Neural progenitor cell (in vitro differentiated cells): ENCODE measurements at regions not wholly inside any gene's neighbourhood (a gene's known extent, or its start where the extent isn't known, plus 50 kb on each side); places are given as distances from the start of the nearest gene placed in this dataset.

ENCODE experiments used
- DNase-seq: peaks from one replicate; pipeline ENCODE4 v3.0.0-alpha.2; 2016; ENCODE audit warnings: low spot score
- H2AFZ ChIP-seq: fragments of 200-600 bp; sonication (generic); replicated peaks from 2 replicates; pipeline ENCODE4 v1.6.1; 2016; ENCODE audit warnings: antibody characterized with exemption
- H3F3A ChIP-seq: fragments of 200-600 bp; sonication (generic); 2 replicates; pipeline ENCODE4 v1.6.1; 2016; ENCODE audit warnings: antibody characterized with exemption, low read depth
- H3K27ac ChIP-seq: fragments of 200-600 bp; sonication (generic); 2 replicates; pipeline ENCODE4 v1.5.1; 2016; ENCODE audit warnings: mild to moderate bottlenecking
- H3K27me3 ChIP-seq: fragments of 200-600 bp; sonication (generic); 2 replicates; pipeline ENCODE4 v1.6.1; 2016; ENCODE audit warnings: mild to moderate bottlenecking, moderate library complexity
- H3K36me3 ChIP-seq: fragments of 200-600 bp; sonication (generic); 2 replicates; pipeline ENCODE4 v1.5.1; 2016
- H3K4me1 ChIP-seq: fragments of 200-600 bp; sonication (generic); 2 replicates; pipeline ENCODE4 v1.6.1; 2016; ENCODE audit warnings: mixed run types
- H3K4me2 ChIP-seq: fragments of 200-600 bp; sonication (generic); 2 replicates; pipeline ENCODE4 v1.6.1; 2016
- H3K4me3 ChIP-seq: fragments of 200-600 bp; sonication (generic); 2 replicates; pipeline ENCODE4 v1.5.1; 2016
- H3K79me2 ChIP-seq: fragments of 200-600 bp; sonication (generic); 2 replicates; pipeline ENCODE4 v1.6.1; 2016; ENCODE audit warnings: low read depth
- H3K9ac ChIP-seq: fragments of 200-600 bp; sonication (generic); 2 replicates; pipeline ENCODE4 v1.6.1; 2016
- H3K9me3 ChIP-seq: fragments of 200-600 bp; sonication (generic); 2 replicates; pipeline ENCODE4 v1.5.1; 2016; ENCODE audit warnings: low read depth
- H4K20me1 ChIP-seq: fragments of 200-600 bp; sonication (generic); 2 replicates; pipeline ENCODE4 v1.6.1; 2016; ENCODE audit warnings: low read depth
- H3K27ac Mint-ChIP-seq: 3 replicates; pipeline ENCODE4 v1.8.0; 2021; ENCODE audit warnings: mixed read lengths
- H3K27me3 Mint-ChIP-seq: 2 replicates; pipeline ENCODE4 v1.8.0; 2022; ENCODE audit warnings: low read depth, mild to moderate bottlenecking, inconsistent platforms, moderate library complexity, mixed read lengths; ENCODE audit not compliant: insufficient read depth
- H3K36me3 Mint-ChIP-seq: 3 replicates; pipeline ENCODE4 v1.8.0; 2021; ENCODE audit warnings: mixed read lengths
- H3K4me1 Mint-ChIP-seq: 3 replicates; pipeline ENCODE4 v1.8.0; 2021; ENCODE audit warnings: mixed read lengths
- H3K4me3 Mint-ChIP-seq: 3 replicates; pipeline ENCODE4 v1.8.0; 2021; ENCODE audit warnings: mild to moderate bottlenecking, moderate library complexity, mixed read lengths
- H3K9me3 Mint-ChIP-seq: 3 replicates; pipeline ENCODE4 v1.8.0; 2020; ENCODE audit warnings: mixed read lengths
- CTCF ChIP-seq: fragments of 200-600 bp; sonication (generic); IDR thresholded peaks from 2 replicates; pipeline ENCODE4 v1.5.1; 2017; ENCODE audit warnings: antibody characterized with exemption, mild to moderate bottlenecking
- EZH2 ChIP-seq: fragments of 200-600 bp; sonication (generic); IDR thresholded peaks from 2 replicates; pipeline ENCODE4 v1.6.1; 2017; ENCODE audit warnings: antibody characterized with exemption, mild to moderate bottlenecking, moderate library complexity
- EZH2phosphoT487 ChIP-seq: fragments of 200-600 bp; sonication (generic); IDR thresholded peaks from 2 replicates; pipeline ENCODE4 v1.6.1; 2017; ENCODE audit warnings: antibody characterized with exemption

GRCh38 chr7:130875901-130876300 is 141.9 kb upstream of the KLF14 start:
- H3K4me1 ChIP-seq, result peaks cover 17% of the 10 kb centered on the region
- DNase-seq, result no peak
- Mint-ChIP-seq H3K9me3 (no peaks in the 10 kb centered on the region), H3K4me1 (peaks cover 35% of the 10 kb centered on the region), H3K36me3 (no peaks in the 10 kb centered on the region), H3K27me3 (peaks cover 2% of the 10 kb centered on the region), H3K27ac (no peak overlapping the region), H3K4me3 (no peak overlapping the region)
- no peaks in the 10 kb centered on the region for H3K79me2 ChIP-seq
- H3K27me3 ChIP-seq, result no peaks in the 10 kb centered on the region
- no peak overlapping the region for H3K27ac ChIP-seq
- H3K4me3 ChIP-seq, result no peak overlapping the region
- H3F3A ChIP-seq, result peaks cover 10% of the 10 kb centered on the region
- H4K20me1 ChIP-seq, result no peaks in the 10 kb centered on the region
- no peaks in the 10 kb centered on the region for H3K9me3 ChIP-seq
- no peak for TF ChIP-seq EZH2phosphoT487
- TF ChIP-seq EZH2, result no peak
- no peak for TF ChIP-seq CTCF
- H3K4me2 ChIP-seq, result no peak overlapping the region
- H3K9ac ChIP-seq, result no peak overlapping the region
- no peaks in the 10 kb centered on the region for H3K36me3 ChIP-seq
- no peak overlapping the region for H2AFZ ChIP-seq

- Histone ChIP-seq H3K36me3 (no peaks in the 10 kb centered on the region), H3K4me3 (no peak overlapping the region), H3K9ac (no peak overlapping the region), H2AFZ (no peak overlapping the region), H3F3A (peaks cover 10% of the 10 kb centered on the region), H3K9me3 (no peaks in the 10 kb centered on the region), H4K20me1 (no peaks in the 10 kb centered on the region), H3K4me1 (peaks cover 26% of the 10 kb centered on the region), H3K79me2 (no peaks in the 10 kb centered on the region), H3K27me3 (no peaks in the 10 kb centered on the region), H3K27ac (no peak overlapping the region), H3K4me2 (no peak overlapping the region)
- peaks cover 47% of the 10 kb centered on the region for H3K4me1 Mint-ChIP-seq
- TF ChIP-seq EZH2, result no peak
- H3K36me3 Mint-ChIP-seq, result no peaks in the 10 kb centered on the region
- peaks cover 2% of the 10 kb centered on the region for H3K27me3 Mint-ChIP-seq
- H3K27ac Mint-ChIP-seq, result peak overlapping the region; percentile 32
- DNase-seq, result no peak
- H3K9me3 Mint-ChIP-seq, result no peaks in the 10 kb centered on the region
- H3K4me3 Mint-ChIP-seq, result no peak overlapping the region
Measured at GRCh38 chr7:130877236-130877990, 143.4 kb upstream of the KLF14 start.

GRCh38 chr7:130877991-130878305 is 143.9 kb upstream of the KLF14 start:
- Histone ChIP-seq H4K20me1 (no peaks in the 10 kb centered on the region), H3K4me1 (peaks cover 26% of the 10 kb centered on the region), H3K36me3 (no peaks in the 10 kb centered on the region), H3K27ac (no peak overlapping the region), H3K4me3 (no peak overlapping the region), H3K9me3 (no peaks in the 10 kb centered on the region), H2AFZ (no peak overlapping the region), H3K79me2 (no peaks in the 10 kb centered on the region), H3F3A (peaks cover 10% of the 10 kb centered on the region), H3K9ac (no peak overlapping the region), H3K4me2 (no peak overlapping the region), H3K27me3 (no peaks in the 10 kb centered on the region)
- no peak for DNase-seq
- Mint-ChIP-seq H3K36me3 (no peaks in the 10 kb centered on the region), H3K27ac (no peak overlapping the region), H3K4me1 (peaks cover 47% of the 10 kb centered on the region), H3K9me3 (no peaks in the 10 kb centered on the region), H3K4me3 (no peak overlapping the region), H3K27me3 (peaks cover 2% of the 10 kb centered on the region)
- TF ChIP-seq CTCF (no peak), EZH2 (no peak), EZH2phosphoT487 (no peak)

- Histone ChIP-seq H4K20me1 (no peaks in the 10 kb centered on the region), H3K79me2 (no peaks in the 10 kb centered on the region), H3K4me2 (no peak overlapping the region), H3K4me1 (peaks cover 26% of the 10 kb centered on the region), H3K27ac (no peak overlapping the region), H3F3A (peaks cover 10% of the 10 kb centered on the region), H3K36me3 (no peaks in the 10 kb centered on the region), H2AFZ (no peak overlapping the region), H3K27me3 (no peaks in the 10 kb centered on the region), H3K9ac (no peak overlapping the region), H3K9me3 (no peaks in the 10 kb centered on the region), H3K4me3 (no peak overlapping the region)
- Mint-ChIP-seq H3K9me3 (no peaks in the 10 kb centered on the region), H3K27me3 (peaks cover 2% of the 10 kb centered on the region), H3K36me3 (no peaks in the 10 kb centered on the region), H3K4me3 (no peak overlapping the region), H3K27ac (no peak overlapping the region), H3K4me1 (peaks cover 50% of the 10 kb centered on the region)
- TF ChIP-seq CTCF, result no peak
- no peak for TF ChIP-seq EZH2phosphoT487
- TF ChIP-seq EZH2, result no peak
- no peak for DNase-seq
Measured at GRCh38 chr7:130878785-130879184, 144.8 kb upstream of the KLF14 start.
